ENCODE measurements at regions not wholly inside any gene's neighbourhood (a gene's known extent, or its start where the extent isn't known, plus 50 kb on each side); places are given as distances from the start of the nearest gene placed in this dataset.

- TF ChIP-seq CTCF (IDR thresholded peaks at IDR 0.05; ENCODE audit: low read depth, low read length): no peak
- no peak for DNase-seq (ENCODE audit: extremely low read depth, low read depth)
Measured at GRCh38 chr2:37458133-37458532, 113.7 kb downstream of the QPCT start.

GRCh38 chr2:37459095-37459981 is 114.9 kb downstream of the QPCT start:
- TF ChIP-seq CTCF (IDR thresholded peaks at IDR 0.05; ENCODE audit: low read depth, low read length): no peak
- no peak for DNase-seq (ENCODE audit: extremely low read depth, low read depth)

- no peak for DNase-seq (ENCODE audit: extremely low read depth, low read depth)
- no peak for TF ChIP-seq CTCF (IDR thresholded peaks at IDR 0.05; ENCODE audit: low read depth, low read length)
Measured at GRCh38 chr2:37460896-37461229, 116.4 kb downstream of the QPCT start.

GRCh38 chr2:37464067-37464466 is 119.6 kb downstream of the QPCT start:
- no peak for TF ChIP-seq CTCF (IDR thresholded peaks at IDR 0.05; ENCODE audit: low read depth, low read length)
- no peak for DNase-seq (ENCODE audit: extremely low read depth, low read depth)

- no peak for TF ChIP-seq CTCF (IDR thresholded peaks at IDR 0.05; ENCODE audit: low read depth, low read length)
- DNase-seq (ENCODE audit: extremely low read depth, low read depth): no peak
Measured at GRCh38 chr2:37466533-37467222, 122.2 kb downstream of the QPCT start.

GRCh38 chr2:37468170-37468569 is 123.7 kb downstream of the QPCT start:
- TF ChIP-seq CTCF (IDR thresholded peaks at IDR 0.05; ENCODE audit: low read depth, low read length): no peak
- DNase-seq (ENCODE audit: extremely low read depth, low read depth): no peak

GRCh38 chr2:37469126-37469525 is 124.7 kb downstream of the QPCT start:
- TF ChIP-seq CTCF (IDR thresholded peaks at IDR 0.05; ENCODE audit: low read depth, low read length): no peak
- no peak for DNase-seq (ENCODE audit: extremely low read depth, low read depth)

All from AG09319 (cell line).